ENCODE measurements at regions not wholly inside any gene's neighbourhood (a gene's known extent, or its start where the extent isn't known, plus 50 kb on each side); places are given as distances from the start of the nearest gene placed in this dataset.
"Not testable (repeated sequence)": the region's sequence is repeated elsewhere in the genome, so short reads cannot be mapped to it uniquely, and the experiment has no call there.

GRCh38 chr13:33418224-33418953 is 132.8 kb upstream of the STARD13 start:
- DNase-seq = not testable (repeated sequence)

- not testable (repeated sequence) for DNase-seq
Measured at GRCh38 chr13:33420117-33420516, 134.6 kb upstream of the STARD13 start.

- DNase-seq = no peak
Measured at GRCh38 chr13:33426131-33426530, 140.6 kb upstream of the STARD13 start.

- DNase-seq = no peak
Measured at GRCh38 chr13:33433316-33433715, 147.8 kb upstream of the STARD13 start.

GRCh38 chr13:33434676-33435075 is 149.1 kb upstream of the STARD13 start:
- DNase-seq = no peak

- no peak for DNase-seq
Measured at GRCh38 chr13:33435207-33435606, 149.7 kb upstream of the STARD13 start.

GRCh38 chr13:33438918-33439317 is 153.4 kb upstream of the STARD13 start:
- DNase-seq = no peak

GRCh38 chr13:33441015-33441414 is 155.5 kb upstream of the STARD13 start:
- no peak for DNase-seq

GRCh38 chr13:33445024-33445423 is 159.5 kb upstream of the STARD13 start:
- DNase-seq = no peak

GRCh38 chr13:33445476-33445875 is 159.9 kb upstream of the STARD13 start:
- DNase-seq = no peak

GRCh38 chr13:33446821-33447725 is 161.5 kb upstream of the STARD13 start:
- no peak for DNase-seq

GRCh38 chr13:33448889-33449288 is 163.3 kb upstream of the STARD13 start:
- no peak for DNase-seq

- no peak for DNase-seq
Measured at GRCh38 chr13:33450956-33451709, 165.6 kb upstream of the STARD13 start.

GRCh38 chr13:33452873-33453517 is 167.4 kb upstream of the STARD13 start:
- DNase-seq = no peak

GRCh38 chr13:33453936-33454335 is 168.4 kb upstream of the STARD13 start:
- no peak for DNase-seq

- DNase-seq = no peak
Measured at GRCh38 chr13:33454844-33455705, 169.5 kb upstream of the STARD13 start.

- DNase-seq = no peak
Measured at GRCh38 chr13:33459702-33460101, 174.1 kb upstream of the STARD13 start.

- DNase-seq = no peak
Measured at GRCh38 chr13:33462109-33462508, 176.6 kb upstream of the STARD13 start.

GRCh38 chr13:33464345-33464744 is 178.8 kb upstream of the STARD13 start:
- DNase-seq = no peak

GRCh38 chr13:33466262-33466661 is 180.7 kb upstream of the STARD13 start:
- no peak for DNase-seq

GRCh38 chr13:33467556-33467955 is 182.0 kb upstream of the STARD13 start:
- no peak for DNase-seq

- no peak for DNase-seq
Measured at GRCh38 chr13:33471204-33471603, 185.6 kb upstream of the STARD13 start.
